GM12891 (cell line): ENCODE measurements at regions not wholly inside any gene's neighbourhood (a gene's known extent, or its start where the extent isn't known, plus 50 kb on each side); places are given as distances from the start of the nearest gene placed in this dataset.

Experiments
- DNase-seq: peaks from one replicate; pipeline ENCODE4 v3.0.0; 2011; ENCODE audit warnings: low spot score; ENCODE audit not compliant: insufficient read length
- FAIRE-seq: peaks from 2 replicates; lab custom pipeline; 2011; peaks lifted over from hg19 to GRCh38; lab: Jason Lieb, UNC
- PAX5 ChIP-seq: IDR thresholded peaks from 2 replicates; pipeline ENCODE4 v1.6.1; 2011; ENCODE audit warnings: low read length, moderate library complexity, mild to moderate bottlenecking; ENCODE audit not compliant: insufficient read depth, severe bottlenecking
- POLR2A ChIP-seq: IDR thresholded peaks from 2 replicates; pipeline ENCODE4 v1.6.1; 2011; ENCODE audit warnings: low read depth, low read length, control low read depth
- POLR2AphosphoS5 ChIP-seq: IDR thresholded peaks from 2 replicates; pipeline ENCODE4 v1.6.1; 2011; ENCODE audit warnings: low read depth, low read length, control low read depth
- POU2F2 ChIP-seq: IDR thresholded peaks from 2 replicates; pipeline ENCODE4 v1.6.1; 2011; ENCODE audit warnings: low read depth, mild to moderate bottlenecking, control low read depth, low read length, moderate library complexity
- SPI1 ChIP-seq: IDR thresholded peaks from 2 replicates; pipeline ENCODE4 v1.6.1; 2011; ENCODE audit warnings: low read depth, low read length, control low read depth
- TAF1 ChIP-seq: IDR thresholded peaks from 2 replicates; pipeline ENCODE4 v1.6.1; 2011; ENCODE audit warnings: low read depth, low read length, control low read depth

- no peak for FAIRE-seq
- no peak for TF ChIP-seq POLR2AphosphoS5
- no peak for TF ChIP-seq TAF1
- no peak for TF ChIP-seq POLR2A
- no peak for TF ChIP-seq POU2F2
- no peak for TF ChIP-seq PAX5
- no peak for TF ChIP-seq SPI1
Observed at GRCh38 chr3:30155755-30156154, 450.6 kb upstream of the TGFBR2 start.

GRCh38 chr3:30156586-30157498 lies 449.6 kb upstream of the TGFBR2 start:
- DNase-seq = no peak
- no peak for FAIRE-seq
- TF ChIP-seq PAX5 (no peak), POLR2AphosphoS5 (no peak), SPI1 (no peak), POLR2A (no peak), TAF1 (no peak), POU2F2 (no peak)

More at GRCh38 chr3:30155755-30156154, 450.6 kb upstream of the TGFBR2 start:
- DNase-seq = no peak

GRCh38 chr3:30161375-30161774 lies 445.0 kb upstream of the TGFBR2 start:
- no peak for TF ChIP-seq TAF1
- TF ChIP-seq POLR2AphosphoS5 = no peak
- no peak for TF ChIP-seq POU2F2
- TF ChIP-seq POLR2A = no peak
- TF ChIP-seq PAX5 = no peak
- no peak for TF ChIP-seq SPI1
- DNase-seq = no peak
- FAIRE-seq = no peak

- TF ChIP-seq POU2F2 (no peak), POLR2A (no peak), POLR2AphosphoS5 (no peak), TAF1 (no peak), SPI1 (no peak), PAX5 (no peak)
- DNase-seq (no peak), FAIRE-seq (no peak)
Observed at GRCh38 chr3:30162579-30162978, 443.8 kb upstream of the TGFBR2 start.

GRCh38 chr3:30166535-30166934 lies 439.9 kb upstream of the TGFBR2 start:
- no peak for FAIRE-seq
- TF ChIP-seq SPI1 (no peak), POLR2A (no peak), PAX5 (no peak), POU2F2 (no peak), POLR2AphosphoS5 (no peak), TAF1 (no peak)
- no peak for DNase-seq

GRCh38 chr3:30167541-30168011 lies 438.8 kb upstream of the TGFBR2 start:
- TF ChIP-seq PAX5 (no peak), TAF1 (no peak), POLR2AphosphoS5 (no peak), POLR2A (no peak), POU2F2 (no peak), SPI1 (no peak)
- FAIRE-seq = no peak
- DNase-seq = no peak

GRCh38 chr3:30169487-30169886 lies 436.9 kb upstream of the TGFBR2 start:
- no peak for FAIRE-seq
- TF ChIP-seq TAF1 (no peak), SPI1 (no peak), POLR2AphosphoS5 (no peak), PAX5 (no peak), POU2F2 (no peak), POLR2A (no peak)

GRCh38 chr3:30170681-30171438 lies 435.5 kb upstream of the TGFBR2 start:
- FAIRE-seq (no peak), DNase-seq (no peak)
- TF ChIP-seq POLR2A (no peak), POLR2AphosphoS5 (no peak), PAX5 (no peak), SPI1 (no peak), POU2F2 (no peak), TAF1 (no peak)

More at GRCh38 chr3:30169487-30169886, 436.9 kb upstream of the TGFBR2 start:
- DNase-seq = no peak

- no peak for TF ChIP-seq PAX5
- TF ChIP-seq POU2F2 = no peak
- TF ChIP-seq SPI1 = no peak
- TF ChIP-seq POLR2A = no peak
- no peak for TF ChIP-seq TAF1
- no peak for TF ChIP-seq POLR2AphosphoS5
- DNase-seq (no peak), FAIRE-seq (no peak)
Observed at GRCh38 chr3:30174357-30174756, 432.0 kb upstream of the TGFBR2 start.
